ENCODE measurements at regions not wholly inside any gene's neighbourhood (a gene's known extent, or its start where the extent isn't known, plus 50 kb on each side); places are given as distances from the start of the nearest gene placed in this dataset.

- no peaks in the 10 kb centered on the region for H3K79me1 ChIP-seq (ENCODE audit: low read depth in 1 of 2, low read length in 2 of 2)
- dilution Hi-C loops (cut with HindIII; ENCODE audit: low sequenced_read_pairs, unreplicated experiment): no loop called here
- POLR2A ChIA-PET (ENCODE audit: unreplicated experiment): no interaction called here
- H2AK9ac ChIP-seq (replicated peaks; ENCODE audit: low read depth, low read length, poor library complexity): no peak overlapping the region
- H4K8ac ChIP-seq (ENCODE audit: low read depth in 2 of 2, low read length in 2 of 2): no peak overlapping the region
- no peak overlapping the region for H2AFZ ChIP-seq (replicated peaks; ENCODE audit: low read length, poor library complexity)
- H3K27me3 ChIP-seq (ENCODE audit: control insufficient read depth, insufficient read depth, low read length): peaks cover 37% of the 10 kb centered on the region
- no peaks in the 10 kb centered on the region for H3K9me1 ChIP-seq (ENCODE audit: insufficient read depth, low read length)
- H4K5ac ChIP-seq (ENCODE audit: low read depth, low read length): no peak overlapping the region
- DNase-seq (no peak), ATAC-seq (ENCODE audit: low read depth) (no peak)
- H3K9me3 ChIP-seq (ENCODE audit: control insufficient read depth, insufficient read depth, low read length): no peaks in the 10 kb centered on the region
- no peaks in the 10 kb centered on the region for H3K4me1 ChIP-seq (ENCODE audit: control insufficient read depth, insufficient read depth, low read length)
- no peak overlapping the region for H2AK5ac ChIP-seq (ENCODE audit: low read depth, low read length)
- no peak overlapping the region for H3K14ac ChIP-seq (replicated peaks; ENCODE audit: low read depth, low read length)
- CTCF ChIA-PET: no interaction called here
- H2BK120ac ChIP-seq (ENCODE audit: low read depth, low read length): no peak overlapping the region
- no peak overlapping the region for H3K27ac ChIP-seq (ENCODE audit: insufficient read depth, low read length)
- no TSS peak for BruUV-seq (replicated peaks)
- in situ Hi-C loops (cut with MboI; ENCODE audit: low sequenced_read_pairs): no loop called here
- H3K4ac ChIP-seq (ENCODE audit: low read depth, low read length): no peak overlapping the region
- H3K56ac ChIP-seq (ENCODE audit: extremely low read depth, insufficient read depth, low read length): no peak overlapping the region
- H3K4me2 ChIP-seq (ENCODE audit: low read depth, low read length): no peak overlapping the region
- H2BK20ac ChIP-seq (ENCODE audit: low read depth, low read length): no peak overlapping the region
- H4K91ac ChIP-seq (ENCODE audit: insufficient read depth, low read depth, low read length): no peak overlapping the region
- no peak overlapping the region for H2BK5ac ChIP-seq (ENCODE audit: low read depth, low read length, poor library complexity, severe bottlenecking)
- WGBS, 2 experiments (ENCODE audit: extremely low coverage in 2 of 2, insufficient read length in 1 of 2): 75% methylated on average over 2 of the region's 20 CpGs; no CpG with 5 or more reads in 1 of the 2 experiments
- no peaks in the 10 kb centered on the region for H3K36me3 ChIP-seq (ENCODE audit: control insufficient read depth, insufficient read depth, low read length)
- no peak overlapping the region for H3K4me3 ChIP-seq (ENCODE audit: insufficient read depth, low read depth, low read length)
- intact Hi-C loops (cut with micrococcal nuclease): no loop called here
- H3K9ac ChIP-seq (ENCODE audit: low read depth, low read length): no peak overlapping the region
- no peak overlapping the region for H3K18ac ChIP-seq (ENCODE audit: low read depth, low read length)
- H4K20me1 ChIP-seq (ENCODE audit: insufficient read depth, low read length): no peaks in the 10 kb centered on the region
- H2BK15ac ChIP-seq (ENCODE audit: low read depth, low read length): no peak overlapping the region
- H3K23ac ChIP-seq (ENCODE audit: low read depth, low read length): no peak overlapping the region
- TF ChIP-seq RFX5 (IDR thresholded peaks at IDR 0.05; ENCODE audit: low read depth, low read length) (no peak), FOS (IDR thresholded peaks at IDR 0.05; ENCODE audit: low read depth, low read length) (no peak), CHD1 (IDR thresholded peaks at IDR 0.05; ENCODE audit: low read depth, low read length) (no peak), USF2 (IDR thresholded peaks at IDR 0.05; ENCODE audit: low read depth, low read length) (no peak), CEBPB (IDR thresholded peaks at IDR 0.05; ENCODE audit: low read depth, low read length) (no peak), CTCF (conservative IDR thresholded peaks at IDR 0.05; ENCODE audit: low read depth, low read length) (no peak), ELK1 (IDR thresholded peaks at IDR 0.05; ENCODE audit: borderline replicate concordance, low read depth, low read length) (no peak), POLR2A (IDR thresholded peaks at IDR 0.05; ENCODE audit: low read depth, low read length) (no peak), MAZ (IDR thresholded peaks at IDR 0.05; ENCODE audit: borderline replicate concordance, low read depth, low read length) (no peak), MAFK (IDR thresholded peaks at IDR 0.05; ENCODE audit: low read depth, low read length) (no peak), RCOR1 (IDR thresholded peaks at IDR 0.05; ENCODE audit: insufficient replicate concordance, low read length) (no peak), MXI1 (IDR thresholded peaks at IDR 0.05; ENCODE audit: borderline replicate concordance, low read depth, low read length) (no peak), RAD21 (IDR thresholded peaks at IDR 0.05; ENCODE audit: low read length) (no peak), BHLHE40 (IDR thresholded peaks at IDR 0.05; ENCODE audit: low read depth, low read length) (no peak), SMC3 (IDR thresholded peaks at IDR 0.05; ENCODE audit: low read depth, low read length) (no peak)
Measured at GRCh38 chr14:101194373-101195308, 291.1 kb upstream of the RTL1 start.
